H1 (cell line): ENCODE measurements at regions not wholly inside any gene's neighbourhood (a gene's known extent, or its start where the extent isn't known, plus 50 kb on each side); places are given as distances from the start of the nearest gene placed in this dataset.

ENCODE experiments used
- CTCF ChIA-PET: fragments of 300-600 bp; sonication (Branson Sonifier 250); formaldehyde crosslinking; loops from one replicate; lab custom pipeline; 2021; ENCODE audit not compliant: partially characterized antibody; lab: Charles Lee
- POLR2A ChIA-PET: fragments of 300-600 bp; sonication (Branson Sonifier 250); formaldehyde crosslinking; loops from one replicate; lab custom pipeline; 2021; ENCODE audit warnings: inconsistent platforms; ENCODE audit not compliant: partially characterized antibody; lab: Charles Lee
- DNase-seq, 2 experiments: peaks; one replicate each; pipeline versions ENCODE4 v3.0.0 to v3.0.0-alpha.2; 2010 to 2022; ENCODE audit warnings: low spot score in 2 of 2, low read depth in 1 of 2, mixed read lengths in 1 of 2
- FAIRE-seq: peaks from 2 replicates; lab custom pipeline; 2011; peaks lifted over from hg19 to GRCh38; lab: Jason Lieb, UNC
- H2AFZ ChIP-seq: 2 replicates; pipeline ENCODE4 v1.8.1; 2012; ENCODE audit warnings: low read length, inconsistent platforms
- H2AK5ac ChIP-seq: 2 replicates; pipeline ENCODE4 v1.6.1; 2013; ENCODE audit warnings: low read depth, low read length
- H2BK120ac ChIP-seq: replicated peaks from 2 replicates; pipeline ENCODE3; 2013; ENCODE audit warnings: low read depth, low read length, inconsistent platforms
- H2BK12ac ChIP-seq: 2 replicates; pipeline ENCODE4 v1.6.1; 2013; ENCODE audit warnings: low read depth, low read length
- H2BK15ac ChIP-seq: 2 replicates; pipeline ENCODE4 v1.6.1; 2013; ENCODE audit warnings: low read length
- H2BK20ac ChIP-seq: 2 replicates; pipeline ENCODE4 v1.6.1; 2013; ENCODE audit warnings: low read length
- H2BK5ac ChIP-seq: 2 replicates; pipeline ENCODE4 v1.6.1; 2013; ENCODE audit warnings: low read depth, low read length
- H3K14ac ChIP-seq: 2 replicates; pipeline ENCODE4 v1.6.1; 2013; ENCODE audit warnings: inconsistent platforms; ENCODE audit not compliant: insufficient read length
- H3K18ac ChIP-seq: 2 replicates; pipeline ENCODE4 v1.6.1; 2013; ENCODE audit warnings: low read length; ENCODE audit errors: extremely low read depth
- H3K23ac ChIP-seq: 2 replicates; pipeline ENCODE4 v1.6.1; 2013; ENCODE audit warnings: inconsistent platforms; ENCODE audit not compliant: insufficient read length
- H3K23me2 ChIP-seq: 2 replicates; pipeline ENCODE4 v1.6.1; 2013; ENCODE audit warnings: low read depth, low read length
- H3K27ac ChIP-seq: 2 replicates; pipeline ENCODE4 v1.6.1; 2011; ENCODE audit warnings: low read depth, low read length, inconsistent platforms
- H3K27me3 ChIP-seq, 4 experiments: replicated peaks in 1 of 4; 1 replicate in 1 of 4; 2 replicates in 3 of 4; pipeline versions ENCODE4 v1.6.1 to v1.8.1; 2011 to 2013; ENCODE audit warnings: low read length in 3 of 4, mild to moderate bottlenecking in 3 of 4, inconsistent platforms in 2 of 4, mixed read lengths in 2 of 4, moderate library complexity in 1 of 4; ENCODE audit not compliant: control insufficient read depth in 3 of 4, insufficient read depth in 3 of 4; ENCODE audit errors: extremely low read depth in 1 of 4
- H3K36me3 ChIP-seq, 4 experiments: 2 replicates each; pipeline versions ENCODE4 v1.6.1 to v1.8.1; 2011 to 2013; ENCODE audit warnings: mild to moderate bottlenecking in 4 of 4, low read length in 3 of 4, moderate library complexity in 2 of 4, control low read depth in 1 of 4, inconsistent platforms in 1 of 4; ENCODE audit not compliant: insufficient read depth in 4 of 4, control insufficient read depth in 2 of 4
- H3K4ac ChIP-seq: replicated peaks from 2 replicates; pipeline ENCODE3; 2013; ENCODE audit warnings: low read length, low read depth, mixed read lengths, inconsistent platforms; ENCODE audit not compliant: insufficient read length
- H3K4me1 ChIP-seq, 4 experiments: replicated peaks in 1 of 4; 1 replicate in 1 of 4; 2 replicates in 3 of 4; pipeline versions ENCODE4 v1.6.1 to v1.8.1; 2011 to 2013; ENCODE audit warnings: low read length in 3 of 4, inconsistent platforms in 2 of 4, mixed read lengths in 1 of 4; ENCODE audit not compliant: insufficient read depth in 4 of 4, control insufficient read depth in 3 of 4
- H3K4me2 ChIP-seq, 2 experiments: 2 replicates each; pipeline versions ENCODE4 v1.6.1 to v1.8.1; 2011 to 2013; ENCODE audit warnings: low read depth in 2 of 2, low read length in 2 of 2, control low read depth in 1 of 2, inconsistent platforms in 1 of 2, mild to moderate bottlenecking in 1 of 2; ENCODE audit not compliant: insufficient read depth in 1 of 2
- H3K4me3 ChIP-seq, 4 experiments: fragments of 200-600, 300-600 bp in 1 of 4; sonication (generic), shearing (Covaris generic), sonication (Bioruptor Twin) in 1 of 4; 2 replicates each; pipeline versions ENCODE4 v1.5.1 to v1.8.1; 2011 to 2016; ENCODE audit warnings: low read length in 4 of 4, low read depth in 3 of 4, control low read depth in 2 of 4, inconsistent platforms in 2 of 4, mild to moderate bottlenecking in 2 of 4, mixed read lengths in 1 of 4, moderate library complexity in 1 of 4; ENCODE audit not compliant: insufficient read depth in 2 of 4; ENCODE audit errors: extremely low read depth in 1 of 4
- H3K56ac ChIP-seq: replicated peaks from 2 replicates; pipeline ENCODE3; 2013; ENCODE audit warnings: low read depth, mild to moderate bottlenecking, mixed read lengths, low read length, inconsistent platforms; ENCODE audit not compliant: insufficient read length
- H3K79me1 ChIP-seq: 2 replicates; pipeline ENCODE4 v1.6.1; 2013; ENCODE audit warnings: low read depth, low read length, control low read depth
- H3K79me2 ChIP-seq, 2 experiments: 2 replicates each; pipeline versions ENCODE4 v1.6.1 to v1.8.1; 2012 to 2013; ENCODE audit warnings: low read length in 2 of 2, mild to moderate bottlenecking in 2 of 2, inconsistent platforms in 1 of 2; ENCODE audit not compliant: insufficient read depth in 2 of 2, control insufficient read depth in 1 of 2
- H3K9ac ChIP-seq, 4 experiments: replicated peaks in 1 of 4; 1 replicate in 1 of 4; 2 replicates in 3 of 4; pipeline versions ENCODE4 v1.6.1 to v1.8.1; 2011 to 2013; ENCODE audit warnings: low read depth in 3 of 4, low read length in 3 of 4, control low read depth in 2 of 4, mild to moderate bottlenecking in 2 of 4, moderate library complexity in 2 of 4, inconsistent platforms in 1 of 4; ENCODE audit errors: extremely low read depth in 1 of 4
- H3K9me3 ChIP-seq, 2 experiments: 2 replicates each; pipeline versions ENCODE4 v1.6.1 to v1.8.1; 2012 to 2013; ENCODE audit warnings: mild to moderate bottlenecking in 2 of 2, moderate library complexity in 2 of 2, control low read depth in 1 of 2, inconsistent platforms in 1 of 2, low read depth in 1 of 2, low read length in 1 of 2, mixed read lengths in 1 of 2; ENCODE audit not compliant: insufficient read depth in 2 of 2
- H4K20me1 ChIP-seq, 2 experiments: replicated peaks in 1 of 2; 2 replicates each; pipeline versions ENCODE3 to v1.8.1; 2011 to 2013; ENCODE audit warnings: inconsistent platforms in 2 of 2, low read length in 2 of 2, mild to moderate bottlenecking in 1 of 2; ENCODE audit not compliant: insufficient read depth in 2 of 2, control insufficient read depth in 1 of 2
- H4K5ac ChIP-seq: 2 replicates; pipeline ENCODE4 v1.6.1; 2013; ENCODE audit warnings: low read length, low read depth, mixed read lengths, inconsistent platforms; ENCODE audit not compliant: insufficient read length
- H4K8ac ChIP-seq: 2 replicates; pipeline ENCODE4 v1.8.0; 2013; ENCODE audit warnings: mild to moderate bottlenecking, moderate library complexity, low read length, inconsistent platforms; ENCODE audit not compliant: insufficient read depth; ENCODE audit errors: extremely low read depth
- H4K91ac ChIP-seq: replicated peaks from 2 replicates; pipeline ENCODE3; 2013; ENCODE audit warnings: low read length, mixed read lengths, inconsistent platforms; ENCODE audit not compliant: insufficient read length
- CBX5 ChIP-seq: fragments of 300-800, 300-1000 bp; sonication (generic); IDR thresholded peaks from 2 replicates; pipeline ENCODE4 v1.7.1; 2016; ENCODE audit warnings: antibody characterized with exemption, low read length, low read depth
- CHD2 ChIP-seq: IDR thresholded peaks from 2 replicates; pipeline ENCODE4 v1.6.1; 2012; ENCODE audit warnings: low read length, improper control_type of control experiment
- CREB1 ChIP-seq: IDR thresholded peaks from 2 replicates; pipeline ENCODE4 v1.6.1; 2012; ENCODE audit warnings: inconsistent platforms
- CTBP2 ChIP-seq: IDR thresholded peaks from 2 replicates; pipeline ENCODE4 v1.7.0; 2011; ENCODE audit warnings: borderline replicate concordance, mild to moderate bottlenecking, moderate library complexity, mixed read lengths, low read length; ENCODE audit not compliant: insufficient read depth, insufficient read length
- HDAC6 ChIP-seq: IDR thresholded peaks from one replicate; pipeline ENCODE4 v1.7.1; 2012; ENCODE audit warnings: low read depth, mild to moderate bottlenecking, inconsistent platforms, low read length, moderate library complexity
- JUND ChIP-seq: IDR thresholded peaks from 2 replicates; pipeline ENCODE4 v1.6.1; 2011; ENCODE audit warnings: mild to moderate bottlenecking, improper control_type of control experiment, low read length
- NRF1 ChIP-seq: IDR thresholded peaks from 2 replicates; pipeline ENCODE4 v1.6.1; 2011; ENCODE audit warnings: mild to moderate bottlenecking, low read depth, low read length, improper control_type of control experiment
- POLR2A ChIP-seq, 2 experiments: IDR thresholded peaks; 1 replicate in 1 of 2; 2 replicates in 1 of 2; pipeline ENCODE4 v1.6.1; 2011; ENCODE audit warnings: low read depth in 2 of 2, low read length in 2 of 2, mild to moderate bottlenecking in 2 of 2; ENCODE audit errors: control extremely low read depth in 1 of 2
- SIRT6 ChIP-seq: IDR thresholded peaks from one replicate; pipeline ENCODE4 v1.7.1; 2012; ENCODE audit warnings: low read length, inconsistent platforms
- TCF12 ChIP-seq: IDR thresholded peaks from 2 replicates; pipeline ENCODE4 v1.6.1; 2011; ENCODE audit warnings: low read depth, mild to moderate bottlenecking, low read length
- TEAD4 ChIP-seq: IDR thresholded peaks from 2 replicates; pipeline ENCODE4 v1.6.1; 2012; ENCODE audit warnings: low read depth, low read length, inconsistent platforms, mixed read lengths
- WGBS, 2 experiments: shearing (Covaris generic) in 1 of 2; methylation state at CpG; one replicate each; pipeline versions ENCODE4 v1.1.6 to v1.1.7; 2013 to 2015; ENCODE audit warnings: low lambda C conversion rate in 2 of 2, mixed read lengths in 2 of 2, inconsistent platforms in 1 of 2, low coverage in 1 of 2, missing lambda C conversion rate in 1 of 2; ENCODE audit not compliant: insufficient replicate concordance in 2 of 2, insufficient coverage in 1 of 2, insufficient read length in 1 of 2; ENCODE audit errors: extremely low coverage in 1 of 2, missing lambda C conversion rate in 1 of 2; 5-methylcytosine and 5-hydroxymethylcytosine counted together
- TF ChIP-seq, protein P1 (sequence below), 3 experiments: IDR thresholded peaks; 1 replicate in 2 of 3; 2 replicates in 1 of 3; pipeline versions ENCODE4 v1.5.1 to v1.6.1; 2011; ENCODE audit warnings: low read length in 3 of 3, mild to moderate bottlenecking in 3 of 3, inconsistent platforms in 2 of 3, low read depth in 1 of 3, moderate library complexity in 1 of 3; ENCODE audit not compliant: insufficient read depth in 1 of 3; ENCODE audit errors: control extremely low read depth in 1 of 3

DNA sequence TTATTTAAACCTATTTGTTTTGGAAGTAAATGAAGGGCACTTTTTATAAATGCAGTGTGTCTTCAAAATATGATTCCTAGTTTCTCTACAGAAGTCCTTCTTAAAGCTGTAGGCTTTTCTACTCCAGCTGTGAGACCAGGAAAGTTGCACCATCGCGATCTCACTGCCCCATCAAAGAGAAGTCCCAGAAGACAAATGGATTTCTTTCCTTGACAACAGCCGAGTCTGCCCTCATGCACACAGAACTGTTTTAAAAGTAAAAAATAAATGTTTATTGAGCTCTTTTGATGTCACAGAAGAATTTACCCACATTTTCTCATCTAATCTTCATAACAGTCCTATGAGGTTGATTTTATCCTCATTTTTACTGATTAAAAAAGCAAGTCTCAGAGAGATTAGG, 324.4 kb upstream of the NT5E start:
- no peak overlapping the region for H2AK5ac ChIP-seq
- FAIRE-seq = no peak
- H3K27ac ChIP-seq = no peak overlapping the region
- no peaks in the 10 kb centered on the region for H3K36me3 ChIP-seq
- TF ChIP-seq JUND = no peak
- no peak for TF ChIP-seq CTBP2
- no peak for TF ChIP-seq CREB1
- TF ChIP-seq, protein P1, sequence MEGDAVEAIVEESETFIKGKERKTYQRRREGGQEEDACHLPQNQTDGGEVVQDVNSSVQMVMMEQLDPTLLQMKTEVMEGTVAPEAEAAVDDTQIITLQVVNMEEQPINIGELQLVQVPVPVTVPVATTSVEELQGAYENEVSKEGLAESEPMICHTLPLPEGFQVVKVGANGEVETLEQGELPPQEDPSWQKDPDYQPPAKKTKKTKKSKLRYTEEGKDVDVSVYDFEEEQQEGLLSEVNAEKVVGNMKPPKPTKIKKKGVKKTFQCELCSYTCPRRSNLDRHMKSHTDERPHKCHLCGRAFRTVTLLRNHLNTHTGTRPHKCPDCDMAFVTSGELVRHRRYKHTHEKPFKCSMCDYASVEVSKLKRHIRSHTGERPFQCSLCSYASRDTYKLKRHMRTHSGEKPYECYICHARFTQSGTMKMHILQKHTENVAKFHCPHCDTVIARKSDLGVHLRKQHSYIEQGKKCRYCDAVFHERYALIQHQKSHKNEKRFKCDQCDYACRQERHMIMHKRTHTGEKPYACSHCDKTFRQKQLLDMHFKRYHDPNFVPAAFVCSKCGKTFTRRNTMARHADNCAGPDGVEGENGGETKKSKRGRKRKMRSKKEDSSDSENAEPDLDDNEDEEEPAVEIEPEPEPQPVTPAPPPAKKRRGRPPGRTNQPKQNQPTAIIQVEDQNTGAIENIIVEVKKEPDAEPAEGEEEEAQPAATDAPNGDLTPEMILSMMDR (IDR thresholded peaks at IDR 0.05; ENCODE audit: control extremely low read depth in 1 of 3, insufficient read depth in 1 of 3, low read depth in 1 of 3, low read length in 3 of 3) = no peak
- TF ChIP-seq POLR2A (IDR thresholded peaks at IDR 0.05; ENCODE audit: control extremely low read depth in 1 of 2, low read depth in 2 of 2, low read length in 2 of 2) = no peak
- no peak for TF ChIP-seq TEAD4
- TF ChIP-seq CBX5 = no peak
- no peak for TF ChIP-seq SIRT6
- TF ChIP-seq TCF12 = no peak
- TF ChIP-seq NRF1 = no peak
- TF ChIP-seq HDAC6 = no peak
- TF ChIP-seq CHD2 = no peak
- H3K14ac ChIP-seq = no peak overlapping the region
- peaks cover 0 to 4% (median 2%) of the 10 kb centered on the region in 4 experiments; a peak in 3 of 7 replicates for H3K4me1 ChIP-seq
- H3K23ac ChIP-seq = no peak overlapping the region
- no peaks in the 10 kb centered on the region; the same call in 1 of the 2 replicates for H3K23me2 ChIP-seq
- no peak overlapping the region for H3K9ac ChIP-seq
- H3K79me1 ChIP-seq = no peaks in the 10 kb centered on the region
- no peak overlapping the region for H2BK12ac ChIP-seq
- no peak overlapping the region for H3K56ac ChIP-seq
- 85% methylated on average over 3 of the region's 3 CpGs; no CpG with 5 or more reads in 1 of the 2 experiments for WGBS, 2 experiments
- no peak overlapping the region for H2AFZ ChIP-seq
- H2BK5ac ChIP-seq = no peak overlapping the region
- no peak overlapping the region for H3K4me2 ChIP-seq
- POLR2A ChIA-PET = no interaction called here
- H3K4me3 ChIP-seq = no peak overlapping the region
- H2BK15ac ChIP-seq = no peak overlapping the region
- no peak overlapping the region for H3K4ac ChIP-seq
- no peak for DNase-seq
- H3K79me2 ChIP-seq = no peaks in the 10 kb centered on the region
- no peak overlapping the region for H4K91ac ChIP-seq
- H2BK20ac ChIP-seq = no peak overlapping the region
- CTCF ChIA-PET = interaction anchor here (0.7 to 6.2 kb wide), 9 partner anchors 17 to 727 kb away, joined by 3 to 43 read pairs (median 5); no protein-coding TSS in a partner anchor
- H4K20me1 ChIP-seq = no peaks in the 10 kb centered on the region
- no peak overlapping the region for H4K5ac ChIP-seq
- H3K9me3 ChIP-seq = no peaks in the 10 kb centered on the region
- no peak overlapping the region for H4K8ac ChIP-seq
- peaks cover 0 to 1% (median 0%) of the 10 kb centered on the region in 4 experiments; a peak in 1 of 7 replicates for H3K27me3 ChIP-seq
- H3K18ac ChIP-seq = no peak overlapping the region
- no peak overlapping the region for H2BK120ac ChIP-seq
